DOHH2 (cell line): ENCODE measurements at regions not wholly inside any gene's neighbourhood (a gene's known extent, or its start where the extent isn't known, plus 50 kb on each side); places are given as distances from the start of the nearest gene placed in this dataset.
A peak's percentile ranks its signal among the peaks of the same experiment; 100 is the strongest.

ENCODE experiments used
- H3F3A ChIP-seq: fragments of 200-600 bp; sonication (generic), shearing (Covaris generic); 2 replicates; pipeline ENCODE4 v1.6.0; 2016; ENCODE audit warnings: antibody characterized with exemption, mild to moderate bottlenecking; ENCODE audit not compliant: control insufficient read depth, insufficient read depth
- H3K27ac ChIP-seq: fragments of 200-600 bp; sonication (generic); 2 replicates; pipeline ENCODE4 v1.5.1; 2014; ENCODE audit warnings: low read depth, mild to moderate bottlenecking, low read length, moderate library complexity
- H3K27me3 ChIP-seq: fragments of 200-600 bp; sonication (generic); 2 replicates; pipeline ENCODE4 v1.6.1; 2014; ENCODE audit warnings: mild to moderate bottlenecking, low read length, mixed read lengths; ENCODE audit not compliant: control insufficient read depth
- H3K36me3 ChIP-seq: fragments of 200-600 bp; sonication (generic); 2 replicates; pipeline ENCODE4 v1.6.1; 2014; ENCODE audit warnings: mild to moderate bottlenecking, low read length, moderate library complexity, mixed read lengths; ENCODE audit not compliant: control insufficient read depth
- H3K4me1 ChIP-seq: fragments of 200-600 bp; sonication (generic); 2 replicates; pipeline ENCODE4 v1.6.1; 2014; ENCODE audit warnings: mild to moderate bottlenecking, low read length, mixed read lengths; ENCODE audit not compliant: control insufficient read depth
- H3K4me2 ChIP-seq: fragments of 200-600 bp; sonication (generic); 2 replicates; pipeline ENCODE4 v1.6.0; 2014; ENCODE audit warnings: mild to moderate bottlenecking, low read length, moderate library complexity
- H3K4me3 ChIP-seq: fragments of 200-600 bp; sonication (generic); 2 replicates; pipeline ENCODE4 v1.5.1; 2014; ENCODE audit warnings: mild to moderate bottlenecking, low read length, mixed read lengths
- H3K79me2 ChIP-seq: fragments of 200-600 bp; sonication (generic); 2 replicates; pipeline ENCODE4 v1.6.1; 2014; ENCODE audit warnings: mild to moderate bottlenecking, low read length, mixed read lengths; ENCODE audit not compliant: control insufficient read depth
- H3K9me2 ChIP-seq: fragments of 200-600 bp; sonication (generic); replicated peaks from 2 replicates; pipeline ENCODE4 v1.6.1; 2014; ENCODE audit warnings: mild to moderate bottlenecking, low read length, mixed read lengths; ENCODE audit not compliant: control insufficient read depth
- H3K9me3 ChIP-seq: fragments of 200-600 bp; sonication (generic); 2 replicates; pipeline ENCODE4 v1.6.1; 2014; ENCODE audit warnings: antibody characterized with exemption, low read length, mixed read lengths; ENCODE audit not compliant: control insufficient read depth, insufficient read depth
- H4K20me1 ChIP-seq: fragments of 200-600 bp; sonication (generic); 2 replicates; pipeline ENCODE4 v1.6.0; 2014; ENCODE audit warnings: low read depth, mild to moderate bottlenecking, antibody characterized with exemption, low read length, moderate library complexity; ENCODE audit not compliant: control insufficient read depth, insufficient read depth
- EZH2phosphoT487 ChIP-seq: fragments of 200-600 bp; sonication (generic); IDR thresholded peaks from 2 replicates; pipeline ENCODE4 v1.6.1; 2017; ENCODE audit warnings: borderline replicate concordance, mild to moderate bottlenecking, antibody characterized with exemption, low read length, moderate library complexity, mixed read lengths
- TF ChIP-seq, protein P1 (sequence below): fragments of 200-600 bp; sonication (generic); IDR thresholded peaks from one replicate; pipeline ENCODE4 v1.5.1; 2014; ENCODE audit warnings: antibody characterized with exemption, mild to moderate bottlenecking, low read depth, low read length; ENCODE audit not compliant: poor library complexity, severe bottlenecking

DNA sequence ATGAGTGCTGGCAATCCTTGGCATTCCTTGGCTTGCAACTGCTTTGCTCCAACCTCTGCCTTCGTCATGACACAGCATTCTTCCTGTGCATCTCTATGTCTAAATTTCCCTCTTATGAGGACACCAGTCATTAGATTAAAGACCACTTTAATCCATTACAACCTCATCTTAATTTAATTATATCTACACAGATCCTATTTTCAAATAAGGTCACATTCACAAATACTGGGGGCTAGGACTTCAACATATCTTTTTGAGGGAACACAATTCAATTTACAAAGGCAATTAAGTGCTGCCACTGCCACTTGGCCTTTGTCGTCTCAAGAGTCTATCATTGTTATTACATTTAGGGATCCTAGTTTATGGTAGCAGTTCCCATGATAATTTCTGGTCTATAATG lies 163.7 kb upstream of the PPP1R2C start:
- H3K36me3 ChIP-seq = peaks cover 46% of the 10 kb centered on the region
- no peaks in the 10 kb centered on the region for H3K9me2 ChIP-seq
- no peak overlapping the region for H3K27ac ChIP-seq
- H3K4me3 ChIP-seq = no peak overlapping the region
- TF ChIP-seq, protein P1, sequence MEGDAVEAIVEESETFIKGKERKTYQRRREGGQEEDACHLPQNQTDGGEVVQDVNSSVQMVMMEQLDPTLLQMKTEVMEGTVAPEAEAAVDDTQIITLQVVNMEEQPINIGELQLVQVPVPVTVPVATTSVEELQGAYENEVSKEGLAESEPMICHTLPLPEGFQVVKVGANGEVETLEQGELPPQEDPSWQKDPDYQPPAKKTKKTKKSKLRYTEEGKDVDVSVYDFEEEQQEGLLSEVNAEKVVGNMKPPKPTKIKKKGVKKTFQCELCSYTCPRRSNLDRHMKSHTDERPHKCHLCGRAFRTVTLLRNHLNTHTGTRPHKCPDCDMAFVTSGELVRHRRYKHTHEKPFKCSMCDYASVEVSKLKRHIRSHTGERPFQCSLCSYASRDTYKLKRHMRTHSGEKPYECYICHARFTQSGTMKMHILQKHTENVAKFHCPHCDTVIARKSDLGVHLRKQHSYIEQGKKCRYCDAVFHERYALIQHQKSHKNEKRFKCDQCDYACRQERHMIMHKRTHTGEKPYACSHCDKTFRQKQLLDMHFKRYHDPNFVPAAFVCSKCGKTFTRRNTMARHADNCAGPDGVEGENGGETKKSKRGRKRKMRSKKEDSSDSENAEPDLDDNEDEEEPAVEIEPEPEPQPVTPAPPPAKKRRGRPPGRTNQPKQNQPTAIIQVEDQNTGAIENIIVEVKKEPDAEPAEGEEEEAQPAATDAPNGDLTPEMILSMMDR = no peak
- no peak for TF ChIP-seq EZH2phosphoT487
- no peaks in the 10 kb centered on the region for H3K27me3 ChIP-seq
- H3K79me2 ChIP-seq = no peaks in the 10 kb centered on the region
- H3K4me2 ChIP-seq = no peak overlapping the region
- no peaks in the 10 kb centered on the region for H3F3A ChIP-seq
- peaks cover 30% of the 10 kb centered on the region for H3K4me1 ChIP-seq
- H4K20me1 ChIP-seq = no peaks in the 10 kb centered on the region
- H3K9me3 ChIP-seq = peaks cover 32% of the 10 kb centered on the region

DNA sequence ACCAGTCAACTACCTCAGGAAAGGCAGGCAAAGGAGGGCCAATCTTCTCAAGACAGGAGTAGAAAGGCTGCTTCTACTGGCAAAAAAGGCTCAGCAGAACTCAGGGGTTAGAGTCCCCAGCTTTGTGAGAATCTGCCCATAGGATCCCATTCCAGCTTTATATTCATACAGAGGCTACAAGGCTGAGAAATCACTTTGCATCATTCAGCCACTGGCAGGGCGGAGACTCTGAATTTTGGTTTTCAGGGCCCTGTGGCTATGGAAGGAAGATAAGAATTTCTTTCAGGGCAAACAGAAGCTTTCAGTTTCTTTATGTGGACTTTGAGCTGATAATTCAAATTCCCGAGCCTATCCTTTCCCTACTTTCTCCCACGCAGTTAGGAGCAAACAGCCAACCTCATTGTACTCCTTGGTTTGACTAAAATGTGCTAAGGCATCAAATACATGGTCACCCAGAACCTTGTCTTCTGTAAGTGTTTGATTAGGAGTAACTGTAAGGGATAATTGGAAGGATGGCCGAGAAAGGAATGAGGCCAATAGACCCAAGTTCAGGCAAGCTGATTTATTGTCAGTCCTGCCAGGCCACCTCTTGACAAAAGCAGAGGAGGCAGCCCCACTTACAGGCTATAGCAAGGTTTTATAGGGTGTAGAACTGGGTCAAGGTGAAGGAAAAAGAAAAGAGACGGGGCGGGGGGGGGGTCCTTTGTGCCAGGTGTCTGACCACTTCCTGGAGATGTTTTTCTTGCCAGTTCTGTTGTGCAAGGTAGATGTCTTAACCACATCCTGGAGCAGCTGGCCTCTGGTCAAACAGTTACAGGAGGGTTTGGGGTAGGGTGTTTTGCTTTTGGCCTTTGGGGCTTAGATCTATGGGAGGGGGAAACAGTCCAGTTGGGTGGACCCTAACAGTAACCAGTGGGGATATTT lies 165.3 kb upstream of the PPP1R2C start:
- peaks cover 46% of the 10 kb centered on the region for H3K36me3 ChIP-seq
- H4K20me1 ChIP-seq = no peaks in the 10 kb centered on the region
- H3K9me2 ChIP-seq = no peaks in the 10 kb centered on the region
- H3F3A ChIP-seq = no peaks in the 10 kb centered on the region
- H3K27me3 ChIP-seq = no peaks in the 10 kb centered on the region
- H3K27ac ChIP-seq = peak overlapping the region; percentile 84
- peak overlapping the region; percentile 33 for H3K4me3 ChIP-seq
- H3K79me2 ChIP-seq = no peaks in the 10 kb centered on the region
- H3K9me3 ChIP-seq = peaks cover 32% of the 10 kb centered on the region
- TF ChIP-seq EZH2phosphoT487 = no peak
- TF ChIP-seq, protein P1 = no peak
- peaks cover 30% of the 10 kb centered on the region for H3K4me1 ChIP-seq
- peak overlapping the region; percentile 51 for H3K4me2 ChIP-seq

DNA sequence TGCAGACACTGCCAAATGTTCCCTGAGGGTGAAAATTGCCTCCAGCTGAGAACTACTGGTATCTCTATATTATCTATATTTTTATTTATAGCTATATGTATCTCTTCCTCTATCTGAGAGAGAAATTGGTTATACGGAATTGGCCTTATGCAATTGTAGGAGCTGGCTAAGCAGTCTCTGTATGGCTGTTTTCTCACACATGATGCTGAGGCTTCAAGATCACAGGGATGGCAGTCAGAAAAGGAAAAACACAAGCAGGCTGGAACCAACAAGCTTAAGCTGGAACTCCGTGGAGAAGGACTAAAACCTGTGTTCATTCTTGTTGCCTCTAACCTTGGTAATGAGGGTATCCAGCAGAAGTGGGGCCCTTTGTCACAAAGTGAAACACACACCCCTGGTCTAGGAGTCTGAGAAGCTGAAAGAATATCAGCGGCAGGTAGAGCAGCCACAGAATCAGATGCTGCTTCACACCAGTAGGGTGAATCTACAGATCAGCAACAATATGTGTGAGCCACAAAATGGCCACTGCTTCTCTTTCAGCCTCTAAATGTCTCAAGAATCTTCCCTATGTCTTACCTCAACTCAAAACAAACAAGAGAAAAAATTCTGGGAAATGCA lies 166.5 kb upstream of the PPP1R2C start:
- H3K4me2 ChIP-seq = no peak overlapping the region
- H3K27me3 ChIP-seq = no peaks in the 10 kb centered on the region
- H3F3A ChIP-seq = no peaks in the 10 kb centered on the region
- TF ChIP-seq, protein P1 = no peak
- no peak for TF ChIP-seq EZH2phosphoT487
- peaks cover 46% of the 10 kb centered on the region for H3K36me3 ChIP-seq
- H4K20me1 ChIP-seq = no peaks in the 10 kb centered on the region
- peak overlapping the region; percentile 30; the same call in 1 of the 2 replicates for H3K4me3 ChIP-seq
- H3K4me1 ChIP-seq = peaks cover 30% of the 10 kb centered on the region
- no peaks in the 10 kb centered on the region for H3K9me2 ChIP-seq
- H3K79me2 ChIP-seq = no peaks in the 10 kb centered on the region
- peak overlapping the region; percentile 84 for H3K27ac ChIP-seq
- H3K9me3 ChIP-seq = peaks cover 29% of the 10 kb centered on the region
